A673 (cell line): ENCODE measurements at regions not wholly inside any gene's neighbourhood (a gene's known extent, or its start where the extent isn't known, plus 50 kb on each side); places are given as distances from the start of the nearest gene placed in this dataset.

ENCODE experiments used
- CTCF ChIP-seq: fragments of 300-800, 200-600 bp; sonication (generic); conservative IDR thresholded peaks from 2 replicates; pipeline ENCODE4 v1.5.1; 2017; ENCODE audit warnings: low read depth, mild to moderate bottlenecking, antibody characterized with exemption, low read length, moderate library complexity, mixed read lengths
- EZH2 ChIP-seq: fragments of 200-600 bp; sonication (generic); IDR thresholded peaks from 2 replicates; pipeline ENCODE4 v1.6.1; 2017; ENCODE audit warnings: borderline replicate concordance, low read depth, mild to moderate bottlenecking, mixed read lengths, antibody characterized with exemption, low read length; ENCODE audit not compliant: poor library complexity, severe bottlenecking

GRCh38 chr20:7601431-7601830 is 338.8 kb downstream of the HAO1 start:
- no peak for TF ChIP-seq CTCF
- no peak for TF ChIP-seq EZH2
